H1 (cell line): ENCODE measurements at regions not wholly inside any gene's neighbourhood (a gene's known extent, or its start where the extent isn't known, plus 50 kb on each side); places are given as distances from the start of the nearest gene placed in this dataset.

ENCODE experiments used
- CTCF ChIA-PET: fragments of 300-600 bp; sonication (Branson Sonifier 250); formaldehyde crosslinking; loops from one replicate; lab custom pipeline; 2021; ENCODE audit not compliant: partially characterized antibody; lab: Charles Lee
- POLR2A ChIA-PET: fragments of 300-600 bp; sonication (Branson Sonifier 250); formaldehyde crosslinking; loops from one replicate; lab custom pipeline; 2021; ENCODE audit warnings: inconsistent platforms; ENCODE audit not compliant: partially characterized antibody; lab: Charles Lee
- DNase-seq, 2 experiments: peaks; one replicate each; pipeline versions ENCODE4 v3.0.0 to v3.0.0-alpha.2; 2010 to 2022; ENCODE audit warnings: low spot score in 2 of 2, low read depth in 1 of 2, mixed read lengths in 1 of 2
- FAIRE-seq: peaks from 2 replicates; lab custom pipeline; 2011; peaks lifted over from hg19 to GRCh38; lab: Jason Lieb, UNC
- H2AFZ ChIP-seq: 2 replicates; pipeline ENCODE4 v1.8.1; 2012; ENCODE audit warnings: low read length, inconsistent platforms
- H2AK5ac ChIP-seq: 2 replicates; pipeline ENCODE4 v1.6.1; 2013; ENCODE audit warnings: low read depth, low read length
- H2BK120ac ChIP-seq: replicated peaks from 2 replicates; pipeline ENCODE3; 2013; ENCODE audit warnings: low read depth, low read length, inconsistent platforms
- H2BK12ac ChIP-seq: 2 replicates; pipeline ENCODE4 v1.6.1; 2013; ENCODE audit warnings: low read depth, low read length
- H2BK15ac ChIP-seq: 2 replicates; pipeline ENCODE4 v1.6.1; 2013; ENCODE audit warnings: low read length
- H2BK20ac ChIP-seq: 2 replicates; pipeline ENCODE4 v1.6.1; 2013; ENCODE audit warnings: low read length
- H2BK5ac ChIP-seq: 2 replicates; pipeline ENCODE4 v1.6.1; 2013; ENCODE audit warnings: low read depth, low read length
- H3K14ac ChIP-seq: 2 replicates; pipeline ENCODE4 v1.6.1; 2013; ENCODE audit warnings: inconsistent platforms; ENCODE audit not compliant: insufficient read length
- H3K18ac ChIP-seq: 2 replicates; pipeline ENCODE4 v1.6.1; 2013; ENCODE audit warnings: low read length; ENCODE audit errors: extremely low read depth
- H3K23ac ChIP-seq: 2 replicates; pipeline ENCODE4 v1.6.1; 2013; ENCODE audit warnings: inconsistent platforms; ENCODE audit not compliant: insufficient read length
- H3K23me2 ChIP-seq: 2 replicates; pipeline ENCODE4 v1.6.1; 2013; ENCODE audit warnings: low read depth, low read length
- H3K27ac ChIP-seq: 2 replicates; pipeline ENCODE4 v1.6.1; 2011; ENCODE audit warnings: low read depth, low read length, inconsistent platforms
- H3K27me3 ChIP-seq, 4 experiments: replicated peaks in 1 of 4; 1 replicate in 1 of 4; 2 replicates in 3 of 4; pipeline versions ENCODE4 v1.6.1 to v1.8.1; 2011 to 2013; ENCODE audit warnings: low read length in 3 of 4, mild to moderate bottlenecking in 3 of 4, inconsistent platforms in 2 of 4, mixed read lengths in 2 of 4, moderate library complexity in 1 of 4; ENCODE audit not compliant: control insufficient read depth in 3 of 4, insufficient read depth in 3 of 4; ENCODE audit errors: extremely low read depth in 1 of 4
- H3K36me3 ChIP-seq, 4 experiments: 2 replicates each; pipeline versions ENCODE4 v1.6.1 to v1.8.1; 2011 to 2013; ENCODE audit warnings: mild to moderate bottlenecking in 4 of 4, low read length in 3 of 4, moderate library complexity in 2 of 4, control low read depth in 1 of 4, inconsistent platforms in 1 of 4; ENCODE audit not compliant: insufficient read depth in 4 of 4, control insufficient read depth in 2 of 4
- H3K4ac ChIP-seq: replicated peaks from 2 replicates; pipeline ENCODE3; 2013; ENCODE audit warnings: low read length, low read depth, mixed read lengths, inconsistent platforms; ENCODE audit not compliant: insufficient read length
- H3K4me1 ChIP-seq, 4 experiments: replicated peaks in 1 of 4; 1 replicate in 1 of 4; 2 replicates in 3 of 4; pipeline versions ENCODE4 v1.6.1 to v1.8.1; 2011 to 2013; ENCODE audit warnings: low read length in 3 of 4, inconsistent platforms in 2 of 4, mixed read lengths in 1 of 4; ENCODE audit not compliant: insufficient read depth in 4 of 4, control insufficient read depth in 3 of 4
- H3K4me2 ChIP-seq, 2 experiments: 2 replicates each; pipeline versions ENCODE4 v1.6.1 to v1.8.1; 2011 to 2013; ENCODE audit warnings: low read depth in 2 of 2, low read length in 2 of 2, control low read depth in 1 of 2, inconsistent platforms in 1 of 2, mild to moderate bottlenecking in 1 of 2; ENCODE audit not compliant: insufficient read depth in 1 of 2
- H3K4me3 ChIP-seq, 4 experiments: fragments of 200-600, 300-600 bp in 1 of 4; sonication (generic), shearing (Covaris generic), sonication (Bioruptor Twin) in 1 of 4; 2 replicates each; pipeline versions ENCODE4 v1.5.1 to v1.8.1; 2011 to 2016; ENCODE audit warnings: low read length in 4 of 4, low read depth in 3 of 4, control low read depth in 2 of 4, inconsistent platforms in 2 of 4, mild to moderate bottlenecking in 2 of 4, mixed read lengths in 1 of 4, moderate library complexity in 1 of 4; ENCODE audit not compliant: insufficient read depth in 2 of 4; ENCODE audit errors: extremely low read depth in 1 of 4
- H3K56ac ChIP-seq: replicated peaks from 2 replicates; pipeline ENCODE3; 2013; ENCODE audit warnings: low read depth, mild to moderate bottlenecking, mixed read lengths, low read length, inconsistent platforms; ENCODE audit not compliant: insufficient read length
- H3K79me1 ChIP-seq: 2 replicates; pipeline ENCODE4 v1.6.1; 2013; ENCODE audit warnings: low read depth, low read length, control low read depth
- H3K79me2 ChIP-seq, 2 experiments: 2 replicates each; pipeline versions ENCODE4 v1.6.1 to v1.8.1; 2012 to 2013; ENCODE audit warnings: low read length in 2 of 2, mild to moderate bottlenecking in 2 of 2, inconsistent platforms in 1 of 2; ENCODE audit not compliant: insufficient read depth in 2 of 2, control insufficient read depth in 1 of 2
- H3K9ac ChIP-seq, 4 experiments: replicated peaks in 1 of 4; 1 replicate in 1 of 4; 2 replicates in 3 of 4; pipeline versions ENCODE4 v1.6.1 to v1.8.1; 2011 to 2013; ENCODE audit warnings: low read depth in 3 of 4, low read length in 3 of 4, control low read depth in 2 of 4, mild to moderate bottlenecking in 2 of 4, moderate library complexity in 2 of 4, inconsistent platforms in 1 of 4; ENCODE audit errors: extremely low read depth in 1 of 4
- H3K9me3 ChIP-seq, 2 experiments: 2 replicates each; pipeline versions ENCODE4 v1.6.1 to v1.8.1; 2012 to 2013; ENCODE audit warnings: mild to moderate bottlenecking in 2 of 2, moderate library complexity in 2 of 2, control low read depth in 1 of 2, inconsistent platforms in 1 of 2, low read depth in 1 of 2, low read length in 1 of 2, mixed read lengths in 1 of 2; ENCODE audit not compliant: insufficient read depth in 2 of 2
- H4K20me1 ChIP-seq, 2 experiments: replicated peaks in 1 of 2; 2 replicates each; pipeline versions ENCODE3 to v1.8.1; 2011 to 2013; ENCODE audit warnings: inconsistent platforms in 2 of 2, low read length in 2 of 2, mild to moderate bottlenecking in 1 of 2; ENCODE audit not compliant: insufficient read depth in 2 of 2, control insufficient read depth in 1 of 2
- H4K5ac ChIP-seq: 2 replicates; pipeline ENCODE4 v1.6.1; 2013; ENCODE audit warnings: low read length, low read depth, mixed read lengths, inconsistent platforms; ENCODE audit not compliant: insufficient read length
- H4K8ac ChIP-seq: 2 replicates; pipeline ENCODE4 v1.8.0; 2013; ENCODE audit warnings: mild to moderate bottlenecking, moderate library complexity, low read length, inconsistent platforms; ENCODE audit not compliant: insufficient read depth; ENCODE audit errors: extremely low read depth
- H4K91ac ChIP-seq: replicated peaks from 2 replicates; pipeline ENCODE3; 2013; ENCODE audit warnings: low read length, mixed read lengths, inconsistent platforms; ENCODE audit not compliant: insufficient read length
- JUN ChIP-seq: IDR thresholded peaks from 2 replicates; pipeline ENCODE4 v1.6.1; 2011; ENCODE audit warnings: low read depth, mild to moderate bottlenecking, improper control_type of control experiment, low read length
- WGBS, 2 experiments: shearing (Covaris generic) in 1 of 2; methylation state at CpG; one replicate each; pipeline versions ENCODE4 v1.1.6 to v1.1.7; 2013 to 2015; ENCODE audit warnings: low lambda C conversion rate in 2 of 2, mixed read lengths in 2 of 2, inconsistent platforms in 1 of 2, low coverage in 1 of 2, missing lambda C conversion rate in 1 of 2; ENCODE audit not compliant: insufficient replicate concordance in 2 of 2, insufficient coverage in 1 of 2, insufficient read length in 1 of 2; ENCODE audit errors: extremely low coverage in 1 of 2, missing lambda C conversion rate in 1 of 2; 5-methylcytosine and 5-hydroxymethylcytosine counted together

DNA sequence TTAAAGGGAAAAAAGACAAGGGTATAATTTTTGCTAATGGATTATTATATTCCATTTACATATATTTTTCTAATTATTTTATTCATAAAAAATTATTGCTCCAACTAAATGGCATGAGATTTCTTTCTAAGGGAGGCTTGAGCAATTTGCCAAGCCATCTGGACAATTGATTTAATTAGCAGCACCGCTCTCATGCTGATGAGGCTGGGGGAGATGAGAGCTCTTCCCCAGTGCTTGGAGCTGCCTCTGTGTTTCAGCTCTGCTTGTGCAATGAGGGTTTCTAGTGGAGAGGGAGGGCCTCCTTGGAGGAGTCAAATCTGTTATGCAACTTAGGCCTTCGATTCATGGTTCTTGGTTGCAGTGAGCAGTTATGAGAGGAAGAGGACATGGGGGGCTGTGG, 574.3 kb downstream of the TCERG1L start:
- no peak overlapping the region for H3K56ac ChIP-seq
- H3K79me1 ChIP-seq: no peaks in the 10 kb centered on the region
- no peaks in the 10 kb centered on the region for H3K36me3 ChIP-seq
- no peak overlapping the region for H3K27ac ChIP-seq
- no peak overlapping the region for H4K8ac ChIP-seq
- H4K91ac ChIP-seq: no peak overlapping the region
- H3K4me1 ChIP-seq: no peaks in the 10 kb centered on the region
- H2BK5ac ChIP-seq: no peak overlapping the region
- H2BK15ac ChIP-seq: no peak overlapping the region
- no peak overlapping the region for H3K4me3 ChIP-seq
- DNase-seq (no peak), FAIRE-seq (no peak)
- CTCF ChIA-PET: interaction anchor here (0.5 to 2.2 kb wide), 2 partner anchors 29 to 1597 kb away, joined by 3 to 8 read pairs; no protein-coding TSS in a partner anchor
- H3K9ac ChIP-seq: no peak overlapping the region
- no peak overlapping the region for H4K5ac ChIP-seq
- no peak overlapping the region for H3K14ac ChIP-seq
- WGBS, 2 experiments: 76% methylated on average over 2 of the region's 2 CpGs; no CpG with 5 or more reads in 1 of the 2 experiments
- H2BK120ac ChIP-seq: no peak overlapping the region
- H3K23ac ChIP-seq: no peak overlapping the region
- peaks cover 0 to 4% of the 10 kb centered on the region in 2 experiments for H4K20me1 ChIP-seq
- no peak overlapping the region for H3K18ac ChIP-seq
- no peaks in the 10 kb centered on the region for H3K79me2 ChIP-seq
- H3K27me3 ChIP-seq: no peaks in the 10 kb centered on the region
- H2BK20ac ChIP-seq: no peak overlapping the region
- no peak overlapping the region for H3K4me2 ChIP-seq
- no peak overlapping the region for H2BK12ac ChIP-seq
- POLR2A ChIA-PET: no interaction called here
- no peak overlapping the region for H2AFZ ChIP-seq
- H3K4ac ChIP-seq: no peak overlapping the region
- no peaks in the 10 kb centered on the region for H3K9me3 ChIP-seq
- no peak overlapping the region for H2AK5ac ChIP-seq
- no peaks in the 10 kb centered on the region for H3K23me2 ChIP-seq
- TF ChIP-seq JUN: no peak
